Mammary epithelial cell (primary cell): ENCODE measurements at regions not wholly inside any gene's neighbourhood (a gene's known extent, or its start where the extent isn't known, plus 50 kb on each side); places are given as distances from the start of the nearest gene placed in this dataset.

ENCODE experiments used
- EZH2 ChIP-seq: IDR thresholded peaks from 2 replicates; pipeline ENCODE4 v1.6.1; 2012; ENCODE audit warnings: low read length, inconsistent platforms, borderline replicate concordance
- TF ChIP-seq, protein P1 (sequence below), 2 donors: IDR thresholded peaks in 1 of 2; conservative IDR thresholded peaks in 1 of 2; 2 replicates each; pipeline ENCODE4 v1.5.1; 2011 to 2012; ENCODE audit warnings: inconsistent platforms in 2 of 2, low read length in 2 of 2, mild to moderate bottlenecking in 2 of 2, control low read depth in 1 of 2, low read depth in 1 of 2; ENCODE audit not compliant: insufficient read depth in 1 of 2; ENCODE audit errors: extremely low read depth in 1 of 2

DNA sequence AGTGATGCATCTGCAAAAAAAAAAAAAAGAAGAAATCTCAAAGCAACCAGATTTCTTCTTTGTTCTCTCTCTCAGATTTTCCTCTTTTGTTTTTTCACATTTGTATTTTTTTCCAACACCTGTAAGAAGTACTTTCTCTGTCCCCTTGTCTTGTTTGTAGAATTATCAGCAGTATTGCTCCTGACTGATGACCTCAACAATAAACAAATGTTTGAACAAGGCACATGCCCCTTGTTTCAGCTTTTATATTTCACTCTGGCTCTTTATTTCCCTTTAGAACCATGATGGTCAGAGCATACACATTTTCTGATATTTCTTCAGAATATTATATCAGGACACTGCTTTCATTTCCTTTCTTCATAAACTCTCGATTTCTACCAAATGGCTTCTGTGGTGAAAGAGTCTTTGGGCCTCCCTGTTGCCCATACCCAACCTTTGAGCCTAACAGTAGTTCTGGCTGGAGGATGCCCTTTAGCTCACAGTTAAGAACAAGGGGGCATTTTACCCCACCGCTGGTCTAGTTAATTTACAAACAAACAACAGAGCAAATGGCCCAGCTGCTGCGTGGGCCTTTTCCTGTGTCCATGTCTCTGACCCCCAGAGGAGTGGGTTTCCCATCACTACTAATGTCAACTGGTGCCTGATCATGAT lies 142.5 kb upstream of the SMAD1 start:
- TF ChIP-seq, protein P1, sequence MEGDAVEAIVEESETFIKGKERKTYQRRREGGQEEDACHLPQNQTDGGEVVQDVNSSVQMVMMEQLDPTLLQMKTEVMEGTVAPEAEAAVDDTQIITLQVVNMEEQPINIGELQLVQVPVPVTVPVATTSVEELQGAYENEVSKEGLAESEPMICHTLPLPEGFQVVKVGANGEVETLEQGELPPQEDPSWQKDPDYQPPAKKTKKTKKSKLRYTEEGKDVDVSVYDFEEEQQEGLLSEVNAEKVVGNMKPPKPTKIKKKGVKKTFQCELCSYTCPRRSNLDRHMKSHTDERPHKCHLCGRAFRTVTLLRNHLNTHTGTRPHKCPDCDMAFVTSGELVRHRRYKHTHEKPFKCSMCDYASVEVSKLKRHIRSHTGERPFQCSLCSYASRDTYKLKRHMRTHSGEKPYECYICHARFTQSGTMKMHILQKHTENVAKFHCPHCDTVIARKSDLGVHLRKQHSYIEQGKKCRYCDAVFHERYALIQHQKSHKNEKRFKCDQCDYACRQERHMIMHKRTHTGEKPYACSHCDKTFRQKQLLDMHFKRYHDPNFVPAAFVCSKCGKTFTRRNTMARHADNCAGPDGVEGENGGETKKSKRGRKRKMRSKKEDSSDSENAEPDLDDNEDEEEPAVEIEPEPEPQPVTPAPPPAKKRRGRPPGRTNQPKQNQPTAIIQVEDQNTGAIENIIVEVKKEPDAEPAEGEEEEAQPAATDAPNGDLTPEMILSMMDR (conservative IDR thresholded peaks at IDR 0.05 in 1 of 2, IDR thresholded peaks at IDR 0.05 in 1 of 2; ENCODE audit: extremely low read depth in 1 of 2, insufficient read depth in 1 of 2, low read depth in 1 of 2, low read length in 2 of 2): no peak
- TF ChIP-seq EZH2: no peak
